ENCODE measurements at regions not wholly inside any gene's neighbourhood (a gene's known extent, or its start where the extent isn't known, plus 50 kb on each side); places are given as distances from the start of the nearest gene placed in this dataset.

GRCh38 chr5:144028058-144028457 is 142.4 kb downstream of the YIPF5 start:
- TF ChIP-seq EZH2 (IDR thresholded peaks at IDR 0.05; ENCODE audit: low read depth) (no peak), CTCF (conservative IDR thresholded peaks at IDR 0.05) (no peak)

All from PC-9 (cell line).